ENCODE measurements at regions not wholly inside any gene's neighbourhood (a gene's known extent, or its start where the extent isn't known, plus 50 kb on each side); places are given as distances from the start of the nearest gene placed in this dataset.

- no peak for DNase-seq
Observed at GRCh38 chr2:3059141-3059925, 318.3 kb downstream of the EIPR1 start.

GRCh38 chr2:3054066-3054465, 323.6 kb downstream of the EIPR1 start:
- DNase-seq, result peak; percentile 72

DNA sequence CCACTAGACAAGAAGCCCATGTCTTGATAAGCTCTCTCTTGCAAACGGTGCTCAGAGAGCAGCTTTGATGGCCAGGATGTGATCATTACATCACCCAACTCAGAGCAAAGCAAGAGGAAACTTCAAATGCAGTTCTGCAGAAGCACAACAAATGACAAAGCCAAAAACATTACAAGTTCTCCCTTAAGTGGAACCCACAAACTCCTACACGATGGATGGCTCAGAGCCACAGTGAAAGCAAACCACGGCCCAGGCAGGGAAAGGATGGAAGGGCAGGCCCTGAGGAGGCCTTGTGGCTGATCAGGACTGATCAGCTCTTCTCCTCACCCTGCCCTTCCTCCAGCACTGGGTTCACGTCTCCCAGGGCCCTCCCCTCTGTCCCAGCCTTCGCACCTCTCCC, 326.4 kb downstream of the EIPR1 start:
- no peak for DNase-seq

DNA sequence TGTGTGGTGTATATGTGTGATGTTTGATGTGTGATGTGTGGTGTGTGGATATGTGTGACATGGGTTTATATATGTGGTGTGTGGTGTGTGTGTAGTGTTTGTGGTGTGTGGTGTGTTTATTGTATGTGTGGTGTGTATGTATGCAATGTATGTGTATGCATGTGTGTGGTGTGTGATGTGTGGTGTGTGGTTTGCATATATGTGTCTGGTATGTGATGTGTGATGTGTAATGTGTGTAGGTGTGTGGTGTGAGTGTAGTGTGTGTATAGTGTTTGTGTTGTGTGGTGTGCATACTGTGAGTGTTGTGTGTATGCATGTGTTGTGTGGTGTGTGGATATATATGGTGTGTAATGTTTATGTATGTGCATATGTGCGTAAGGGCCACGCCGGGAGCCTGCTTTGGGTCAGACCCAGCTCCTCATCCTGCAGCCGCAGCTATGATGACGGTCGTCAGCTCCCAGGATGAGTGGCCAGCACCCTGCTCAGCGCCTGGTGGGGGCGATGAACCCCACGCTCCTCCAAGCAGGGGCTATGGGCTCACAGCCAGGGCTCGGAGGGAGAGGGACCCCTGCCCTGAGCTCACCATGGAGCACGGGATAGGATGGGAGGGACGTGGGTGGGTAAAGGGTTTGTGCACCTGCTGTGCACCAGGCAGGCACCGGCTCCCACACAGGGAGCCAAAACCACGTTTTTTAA, 331.3 kb downstream of the EIPR1 start:
- DNase-seq, result no peak

DNA sequence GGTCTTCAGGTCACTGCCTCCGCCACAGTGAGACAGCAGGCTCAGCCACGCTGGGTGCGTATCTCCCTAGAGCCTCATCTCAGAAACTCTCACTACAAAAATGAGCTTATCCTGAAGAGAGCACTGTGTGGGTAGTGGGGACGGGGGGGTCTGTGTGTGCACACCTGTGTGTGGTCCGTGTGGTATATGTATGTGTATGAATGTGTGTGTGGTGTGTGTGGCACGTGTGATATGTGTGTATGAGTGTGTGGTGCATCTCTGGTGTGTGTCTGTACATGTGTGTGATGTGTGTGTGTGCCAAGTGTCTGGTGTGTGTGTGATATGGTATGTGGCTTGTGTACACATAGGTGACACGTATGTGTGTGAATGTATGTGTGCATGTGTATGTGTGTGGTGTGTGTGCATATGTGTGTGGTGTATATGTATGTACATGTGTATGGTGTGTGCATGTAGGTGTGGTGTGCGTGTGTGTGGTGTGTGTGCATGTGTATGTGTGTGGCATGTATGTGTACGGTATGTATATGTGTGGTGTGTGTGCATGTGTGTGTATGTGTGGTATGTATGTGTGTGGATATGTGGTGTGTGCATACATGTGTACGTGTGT, 332.2 kb downstream of the EIPR1 start:
- no peak for DNase-seq

DNA sequence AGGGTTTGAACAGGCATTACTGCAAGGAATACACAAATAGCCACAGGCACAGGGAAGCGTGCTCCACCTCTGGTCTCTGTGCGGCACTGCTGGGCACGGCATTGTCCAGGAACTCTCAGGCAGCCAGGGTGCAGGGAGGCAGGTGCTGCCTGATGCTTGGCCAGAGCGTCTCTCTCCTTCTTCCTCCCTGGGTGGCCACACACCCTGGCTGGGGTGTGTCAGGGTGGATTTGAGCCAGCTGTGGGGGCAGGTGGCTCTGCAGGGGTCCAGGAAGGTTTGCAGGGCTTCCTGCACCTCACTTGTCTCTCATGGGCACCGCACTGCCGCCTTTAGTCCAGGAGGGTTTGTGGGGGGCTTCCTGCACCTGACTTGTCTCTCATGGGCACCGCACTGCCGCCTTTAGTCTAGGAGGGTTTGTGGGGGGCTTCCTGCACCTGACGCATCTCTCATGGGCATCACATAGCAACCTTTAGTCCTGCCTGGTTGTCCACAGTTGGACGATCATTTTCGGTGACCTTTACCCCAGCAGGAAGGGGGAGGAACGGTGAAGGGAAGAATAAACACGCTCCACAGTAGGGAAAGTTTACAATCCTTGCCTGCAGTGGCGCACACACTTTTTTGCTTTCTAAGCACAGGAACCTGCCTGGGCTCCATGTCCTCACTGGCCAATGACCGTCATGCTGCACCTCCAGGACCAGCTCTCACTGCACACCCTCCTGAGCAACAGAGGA, 332.9 kb downstream of the EIPR1 start:
- no peak for DNase-seq

- no peak for DNase-seq
Observed at GRCh38 chr2:3043726-3044125, 333.9 kb downstream of the EIPR1 start.

GRCh38 chr2:3042601-3043585, 334.7 kb downstream of the EIPR1 start:
- peak; percentile 31 for DNase-seq

DNA sequence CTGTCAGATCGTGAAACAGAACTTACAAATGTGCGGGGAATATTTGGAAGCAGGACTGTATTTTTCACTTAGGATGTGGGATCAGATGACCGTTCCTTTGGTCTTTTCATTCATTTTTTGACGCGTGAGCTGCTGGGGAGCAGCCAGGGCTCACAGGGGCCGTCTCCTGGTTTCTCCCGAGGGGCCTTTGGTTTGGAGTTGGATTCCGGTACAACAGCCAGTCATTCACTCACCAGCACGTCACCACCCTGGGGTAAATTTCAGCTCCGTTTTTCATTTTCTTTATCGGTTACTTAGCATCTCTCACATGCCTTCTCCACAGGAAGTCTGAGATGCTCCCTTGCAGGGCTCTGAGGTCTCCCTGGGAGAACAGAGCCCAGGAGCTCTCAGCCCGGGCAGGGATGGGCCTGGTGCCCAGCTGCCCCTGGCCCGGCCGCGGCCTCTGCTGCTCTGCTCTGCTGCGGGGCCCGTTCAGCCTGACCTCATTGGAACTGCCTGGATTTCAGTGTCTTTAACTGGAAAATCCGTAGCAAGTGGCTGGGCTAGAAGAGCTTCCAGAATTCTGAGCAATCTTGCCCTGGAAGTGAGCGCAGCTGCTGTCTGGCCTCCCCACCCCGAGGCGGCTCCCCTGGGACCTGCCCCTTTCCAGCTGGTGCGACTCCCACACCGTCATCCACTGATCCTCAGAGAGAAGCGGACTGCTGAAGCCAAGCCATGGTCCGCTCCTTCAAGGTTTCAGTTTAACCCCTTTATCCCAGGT, 335.6 kb downstream of the EIPR1 start:
- peak; percentile 41 for DNase-seq

- DNase-seq, result no peak
Observed at GRCh38 chr2:3041246-3041645, 336.4 kb downstream of the EIPR1 start.

GRCh38 chr2:3040496-3041140, 337.0 kb downstream of the EIPR1 start:
- no peak for DNase-seq

DNA sequence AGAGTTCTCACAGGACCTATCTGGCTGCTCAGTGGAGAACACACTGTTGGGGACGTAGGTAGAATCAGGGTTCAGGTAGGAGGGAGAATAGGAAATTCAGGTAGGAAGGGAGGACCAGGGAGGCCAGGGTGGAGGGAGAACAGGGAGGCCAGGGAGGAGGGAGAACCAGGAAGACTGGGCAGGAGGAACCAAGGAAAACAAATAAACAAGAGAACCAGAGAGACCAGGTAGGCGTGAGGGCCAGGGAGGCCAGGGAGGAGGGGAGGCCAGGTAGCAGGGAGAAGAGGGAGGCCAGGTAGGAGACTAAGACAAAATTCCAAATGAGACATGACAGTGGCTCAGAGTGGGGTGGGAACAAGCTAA, 337.6 kb downstream of the EIPR1 start:
- no peak for DNase-seq

GRCh38 chr2:3039188-3040065, 338.2 kb downstream of the EIPR1 start:
- DNase-seq, result no peak

GRCh38 chr2:3038636-3039035, 339.0 kb downstream of the EIPR1 start:
- DNase-seq, result no peak

- DNase-seq, result no peak
Observed at GRCh38 chr2:3037196-3038194, 340.1 kb downstream of the EIPR1 start.

DNA sequence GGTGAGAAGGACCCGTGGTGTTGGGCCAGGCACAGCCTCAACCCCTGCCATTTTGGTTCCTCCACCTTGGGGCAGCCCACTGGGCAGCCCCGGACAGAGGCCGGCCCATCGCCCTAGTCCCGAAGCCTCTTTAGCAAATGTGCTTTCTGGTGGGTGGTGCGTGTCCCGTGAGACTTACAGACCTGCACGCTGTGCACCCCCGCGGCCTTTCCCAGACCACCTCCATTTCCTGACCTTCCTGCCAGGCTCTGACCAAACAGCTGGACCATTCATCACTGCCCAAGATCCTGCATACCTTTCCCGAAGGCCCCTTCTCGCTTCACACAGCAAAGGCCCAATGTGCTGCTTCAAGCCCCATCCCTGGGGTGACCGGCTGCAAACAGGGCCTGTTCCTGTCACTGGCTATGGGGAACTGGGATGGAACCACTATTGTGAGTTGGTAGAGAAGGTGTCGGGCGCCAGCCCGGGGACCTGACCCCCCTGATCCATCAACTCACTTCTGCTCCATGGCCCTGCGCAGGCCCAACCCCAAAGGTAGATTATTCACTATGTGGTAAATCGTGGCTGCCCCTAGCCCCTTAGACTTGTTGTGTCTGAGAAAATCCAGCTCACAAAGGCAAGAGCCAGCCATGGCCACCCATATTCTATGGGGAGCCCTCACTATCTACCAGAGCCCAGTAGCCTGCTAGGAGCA, 341.0 kb downstream of the EIPR1 start:
- DNase-seq, result no peak

- DNase-seq, result no peak
Observed at GRCh38 chr2:3035385-3036050, 342.1 kb downstream of the EIPR1 start.
